Nephron (organoid): ENCODE measurements at regions not wholly inside any gene's neighbourhood (a gene's known extent, or its start where the extent isn't known, plus 50 kb on each side); places are given as distances from the start of the nearest gene placed in this dataset.

Source experiments
- H3K27ac Mint-ChIP-seq, 3 experiments: 2 replicates each; pipeline ENCODE4 v1.8.0; 2020; ENCODE audit warnings: mixed read lengths in 3 of 3, mild to moderate bottlenecking in 2 of 3, moderate library complexity in 1 of 3
- H3K27me3 Mint-ChIP-seq: 2 replicates; pipeline ENCODE4 v1.8.0; 2021; ENCODE audit warnings: low read depth, mild to moderate bottlenecking, moderate library complexity, mixed read lengths
- H3K36me3 Mint-ChIP-seq: 2 replicates; pipeline ENCODE4 v1.8.0; 2020; ENCODE audit warnings: low read depth, mixed read lengths
- H3K4me1 Mint-ChIP-seq: 2 replicates; pipeline ENCODE4 v1.8.0; 2020; ENCODE audit warnings: mixed read lengths
- H3K4me3 Mint-ChIP-seq, 3 experiments: 2 replicates each; pipeline ENCODE4 v1.8.0; 2020; ENCODE audit warnings: mild to moderate bottlenecking in 3 of 3, mixed read lengths in 3 of 3, moderate library complexity in 2 of 3
- H3K9me3 Mint-ChIP-seq: 2 replicates; pipeline ENCODE4 v1.8.0; 2020; ENCODE audit warnings: mixed read lengths
- CTCF ChIP-seq, 3 experiments: fragments of 200-600 bp; sonication (generic); IDR thresholded peaks; one replicate each; pipeline ENCODE4 v1.5.0; 2021; ENCODE audit warnings: antibody characterized with exemption in 3 of 3; ENCODE audit not compliant: unreplicated experiment in 3 of 3

- Mint-ChIP-seq H3K27me3 (no peaks in the 10 kb centered on the region), H3K4me1 (peaks cover 20% of the 10 kb centered on the region), H3K36me3 (no peaks in the 10 kb centered on the region), H3K27ac (peak overlapping the region in 2 of 3 experiments; percentile 78 to 91), H3K9me3 (peaks cover 3% of the 10 kb centered on the region), H3K4me3 (no peak overlapping the region)
- no peak for TF ChIP-seq CTCF (IDR thresholded peaks at IDR 0.05; ENCODE audit: unreplicated experiment in 3 of 3)
Measured at GRCh38 chr7:91668217-91668616, 212.3 kb downstream of the MTERF1 start.

GRCh38 chr7:91671245-91671644 is 209.3 kb downstream of the MTERF1 start:
- H3K4me3 Mint-ChIP-seq: no peak overlapping the region
- no peaks in the 10 kb centered on the region for H3K9me3 Mint-ChIP-seq
- no peaks in the 10 kb centered on the region for H3K27me3 Mint-ChIP-seq
- no peak overlapping the region for H3K27ac Mint-ChIP-seq
- no peaks in the 10 kb centered on the region for H3K36me3 Mint-ChIP-seq
- H3K4me1 Mint-ChIP-seq: peaks cover 20% of the 10 kb centered on the region
- TF ChIP-seq CTCF (IDR thresholded peaks at IDR 0.05; ENCODE audit: unreplicated experiment in 3 of 3): no peak

GRCh38 chr7:91674470-91674869 is 206.0 kb downstream of the MTERF1 start:
- H3K9me3 Mint-ChIP-seq: peaks cover 9% of the 10 kb centered on the region
- H3K4me3 Mint-ChIP-seq: no peak overlapping the region
- H3K27me3 Mint-ChIP-seq: no peaks in the 10 kb centered on the region
- no peak for TF ChIP-seq CTCF (IDR thresholded peaks at IDR 0.05; ENCODE audit: unreplicated experiment in 3 of 3)
- peaks cover 11% of the 10 kb centered on the region for H3K4me1 Mint-ChIP-seq
- no peak overlapping the region for H3K27ac Mint-ChIP-seq
- H3K36me3 Mint-ChIP-seq: no peaks in the 10 kb centered on the region

- H3K9me3 Mint-ChIP-seq: peaks cover 30% of the 10 kb centered on the region
- H3K4me1 Mint-ChIP-seq: peaks cover 16% of the 10 kb centered on the region
- peaks cover 3% of the 10 kb centered on the region for H3K27me3 Mint-ChIP-seq
- no peak for TF ChIP-seq CTCF (IDR thresholded peaks at IDR 0.05; ENCODE audit: unreplicated experiment in 3 of 3)
- no peak overlapping the region for H3K4me3 Mint-ChIP-seq
- no peak overlapping the region for H3K27ac Mint-ChIP-seq
- H3K36me3 Mint-ChIP-seq: peaks cover 5% of the 10 kb centered on the region
Measured at GRCh38 chr7:91681718-91682117, 198.8 kb downstream of the MTERF1 start.

GRCh38 chr7:91683823-91684222 is 196.7 kb downstream of the MTERF1 start:
- TF ChIP-seq CTCF (IDR thresholded peaks at IDR 0.05; ENCODE audit: unreplicated experiment in 3 of 3): no peak
- H3K36me3 Mint-ChIP-seq: peaks cover 5% of the 10 kb centered on the region
- peaks cover 3% of the 10 kb centered on the region for H3K27me3 Mint-ChIP-seq
- peak overlapping the region; percentile 63 to 85 (median 71) for H3K27ac Mint-ChIP-seq
- no peak overlapping the region for H3K4me3 Mint-ChIP-seq
- peaks cover 16% of the 10 kb centered on the region for H3K4me1 Mint-ChIP-seq
- H3K9me3 Mint-ChIP-seq: peaks cover 31% of the 10 kb centered on the region

GRCh38 chr7:91685544-91685943 is 195.0 kb downstream of the MTERF1 start:
- no peak for TF ChIP-seq CTCF (IDR thresholded peaks at IDR 0.05; ENCODE audit: unreplicated experiment in 3 of 3)
- Mint-ChIP-seq H3K27ac (peak overlapping the region in 1 of 3 experiments; percentile 27), H3K9me3 (peaks cover 16% of the 10 kb centered on the region), H3K36me3 (peaks cover 5% of the 10 kb centered on the region), H3K4me1 (peaks cover 22% of the 10 kb centered on the region), H3K27me3 (peaks cover 3% of the 10 kb centered on the region), H3K4me3 (no peak overlapping the region)
